H9 (cell line): ENCODE measurements at regions not wholly inside any gene's neighbourhood (a gene's known extent, or its start where the extent isn't known, plus 50 kb on each side); places are given as distances from the start of the nearest gene placed in this dataset.

Experiments used
- DNase-seq: peaks from one replicate; pipeline ENCODE4 v3.0.0-alpha.2; 2017
- H2AFZ ChIP-seq: one replicate; pipeline ENCODE4 v1.6.1; 2013; ENCODE audit warnings: mild to moderate bottlenecking, low read length, control low read depth, moderate library complexity
- H2AK5ac ChIP-seq: 2 replicates; pipeline ENCODE4 v1.6.1; 2013; ENCODE audit warnings: low read length, control low read depth, mixed read lengths; ENCODE audit not compliant: insufficient read length
- H2BK120ac ChIP-seq: one replicate; pipeline ENCODE4 v1.6.1; 2013; ENCODE audit warnings: low read depth, mild to moderate bottlenecking, low read length, control low read depth, inconsistent platforms; ENCODE audit not compliant: poor library complexity, severe bottlenecking
- H2BK12ac ChIP-seq: 2 replicates; pipeline ENCODE4 v1.6.1; 2013; ENCODE audit warnings: low read length, control low read depth, mixed read lengths, low read depth; ENCODE audit not compliant: insufficient read length
- H2BK15ac ChIP-seq: 2 replicates; pipeline ENCODE4 v1.6.1; 2013; ENCODE audit warnings: low read depth, low read length, control low read depth
- H2BK20ac ChIP-seq: one replicate; pipeline ENCODE4 v1.6.1; 2013; ENCODE audit warnings: low read depth, mild to moderate bottlenecking, low read length, control low read depth, inconsistent platforms; ENCODE audit not compliant: poor library complexity, severe bottlenecking
- H2BK5ac ChIP-seq: 2 replicates; pipeline ENCODE4 v1.6.1; 2013; ENCODE audit warnings: low read length, control low read depth, mixed read lengths; ENCODE audit not compliant: insufficient read length
- H3K14ac ChIP-seq: 2 replicates; pipeline ENCODE4 v1.6.1; 2013; ENCODE audit warnings: low read length, control low read depth; ENCODE audit not compliant: insufficient read depth
- H3K18ac ChIP-seq: 2 replicates; pipeline ENCODE4 v1.6.1; 2013; ENCODE audit warnings: low read depth, mild to moderate bottlenecking, mixed read lengths, low read length, control low read depth; ENCODE audit not compliant: insufficient read length
- H3K23ac ChIP-seq: 2 replicates; pipeline ENCODE4 v1.6.1; 2013; ENCODE audit warnings: low read length, control low read depth, mixed read lengths, low read depth; ENCODE audit not compliant: insufficient read length
- H3K23me2 ChIP-seq: 2 replicates; pipeline ENCODE4 v1.6.1; 2013; ENCODE audit warnings: low read depth, mild to moderate bottlenecking, mixed read lengths, low read length, control low read depth; ENCODE audit not compliant: insufficient read length, poor library complexity, severe bottlenecking
- H3K27ac ChIP-seq: 2 replicates; pipeline ENCODE4 v1.5.1; 2013; ENCODE audit warnings: low read length, control low read depth, mixed read lengths, low read depth; ENCODE audit not compliant: insufficient read length
- H3K27me3 ChIP-seq: 2 replicates; pipeline ENCODE4 v1.6.1; 2013; ENCODE audit warnings: low read length, control low read depth, inconsistent platforms; ENCODE audit not compliant: insufficient read depth
- H3K4ac ChIP-seq: 2 replicates; pipeline ENCODE4 v1.6.1; 2013; ENCODE audit warnings: low read depth, mild to moderate bottlenecking, control low read depth, inconsistent platforms, low read length, moderate library complexity
- H3K4me1 ChIP-seq: 2 replicates; pipeline ENCODE4 v1.6.1; 2013; ENCODE audit warnings: low read length, control low read depth, inconsistent platforms; ENCODE audit not compliant: insufficient read depth
- H3K4me2 ChIP-seq: 2 replicates; pipeline ENCODE4 v1.6.1; 2013; ENCODE audit warnings: low read length, control low read depth, mixed read lengths; ENCODE audit not compliant: insufficient read length, insufficient read depth
- H3K56ac ChIP-seq: 2 replicates; pipeline ENCODE4 v1.6.1; 2013; ENCODE audit warnings: low read depth, mild to moderate bottlenecking, mixed read lengths, low read length, control low read depth; ENCODE audit not compliant: insufficient read length
- H3K79me1 ChIP-seq: 2 replicates; pipeline ENCODE4 v1.6.1; 2013; ENCODE audit warnings: low read depth, mild to moderate bottlenecking, moderate library complexity, low read length, control low read depth, inconsistent platforms; ENCODE audit not compliant: insufficient read depth, poor library complexity, severe bottlenecking
- H3K79me2 ChIP-seq: 2 replicates; pipeline ENCODE4 v1.6.1; 2013; ENCODE audit warnings: low read length, control low read depth, inconsistent platforms; ENCODE audit not compliant: insufficient read depth
- H3K9ac ChIP-seq: 2 replicates; pipeline ENCODE4 v1.6.1; 2013; ENCODE audit warnings: low read length, control low read depth, mixed read lengths; ENCODE audit not compliant: insufficient read length; ENCODE audit errors: extremely low read depth
- H3K9me3 ChIP-seq: one replicate; pipeline ENCODE4 v1.6.1; 2013; ENCODE audit warnings: low read depth, low read length, inconsistent platforms; ENCODE audit not compliant: control insufficient read depth
- H3T11ph ChIP-seq: one replicate; pipeline ENCODE4 v1.6.1; 2013; ENCODE audit warnings: mild to moderate bottlenecking, low read length, control low read depth, inconsistent platforms
- H4K20me1 ChIP-seq: one replicate; pipeline ENCODE4 v1.6.1; 2013; ENCODE audit not compliant: control insufficient read depth, insufficient read length, insufficient read depth
- H4K5ac ChIP-seq: 2 replicates; pipeline ENCODE4 v1.6.1; 2013; ENCODE audit warnings: low read depth, mild to moderate bottlenecking, mixed read lengths, low read length, control low read depth; ENCODE audit not compliant: insufficient read length
- H4K8ac ChIP-seq: replicated peaks from 2 replicates; pipeline ENCODE4 v1.6.1; 2013; ENCODE audit warnings: low read length, control low read depth, mixed read lengths, low read depth; ENCODE audit not compliant: insufficient read length
- H4K91ac ChIP-seq: 2 replicates; pipeline ENCODE4 v1.6.1; 2013; ENCODE audit warnings: low read depth, mild to moderate bottlenecking, moderate library complexity, mixed read lengths, low read length, control low read depth; ENCODE audit not compliant: insufficient read length
- H3K27ac Mint-ChIP-seq, 3 experiments: 2 replicates in 2 of 3; 3 replicates in 1 of 3; pipeline ENCODE4 v1.8.0; 2020 to 2021; ENCODE audit warnings: mixed read lengths in 3 of 3, mild to moderate bottlenecking in 1 of 3, moderate library complexity in 1 of 3
- H3K27me3 Mint-ChIP-seq: 2 replicates; pipeline ENCODE4 v1.8.0; 2021; ENCODE audit warnings: low read depth, mild to moderate bottlenecking, moderate library complexity, mixed read lengths
- H3K36me3 Mint-ChIP-seq, 3 experiments: 2 replicates in 2 of 3; 3 replicates in 1 of 3; pipeline ENCODE4 v1.8.0; 2020 to 2021; ENCODE audit warnings: low read depth in 3 of 3, mixed read lengths in 3 of 3; ENCODE audit not compliant: insufficient read depth in 1 of 3
- H3K4me1 Mint-ChIP-seq, 2 experiments: 2 replicates each; pipeline ENCODE4 v1.8.0; 2020; ENCODE audit warnings: mixed read lengths in 2 of 2
- H3K4me3 Mint-ChIP-seq, 2 experiments: 2 replicates in 1 of 2; 3 replicates in 1 of 2; pipeline ENCODE4 v1.8.0; 2020 to 2021; ENCODE audit warnings: mild to moderate bottlenecking in 2 of 2, mixed read lengths in 2 of 2, moderate library complexity in 1 of 2
- H3K9me3 Mint-ChIP-seq, 2 experiments: 2 replicates in 1 of 2; 3 replicates in 1 of 2; pipeline ENCODE4 v1.8.0; 2020; ENCODE audit warnings: mild to moderate bottlenecking in 2 of 2, mixed read lengths in 2 of 2, moderate library complexity in 1 of 2
- TF ChIP-seq, protein P1 (sequence below): fragments of 200-600 bp; sonication (generic); conservative IDR thresholded peaks from 3 replicates; pipeline ENCODE4 v1.8.0; 2021; ENCODE audit warnings: antibody characterized with exemption, mild to moderate bottlenecking

- Mint-ChIP-seq H3K9me3 (no peaks in the 10 kb centered on the region), H3K36me3 (no peaks in the 10 kb centered on the region)
- H4K20me1 ChIP-seq, result no peaks in the 10 kb centered on the region
Observed at GRCh38 chr5:74248576-74248975, 392.0 kb downstream of the ENC1 start.

More at GRCh38 chr5:74248576-74248975, 392.0 kb downstream of the ENC1 start:
- TF ChIP-seq, protein P1, sequence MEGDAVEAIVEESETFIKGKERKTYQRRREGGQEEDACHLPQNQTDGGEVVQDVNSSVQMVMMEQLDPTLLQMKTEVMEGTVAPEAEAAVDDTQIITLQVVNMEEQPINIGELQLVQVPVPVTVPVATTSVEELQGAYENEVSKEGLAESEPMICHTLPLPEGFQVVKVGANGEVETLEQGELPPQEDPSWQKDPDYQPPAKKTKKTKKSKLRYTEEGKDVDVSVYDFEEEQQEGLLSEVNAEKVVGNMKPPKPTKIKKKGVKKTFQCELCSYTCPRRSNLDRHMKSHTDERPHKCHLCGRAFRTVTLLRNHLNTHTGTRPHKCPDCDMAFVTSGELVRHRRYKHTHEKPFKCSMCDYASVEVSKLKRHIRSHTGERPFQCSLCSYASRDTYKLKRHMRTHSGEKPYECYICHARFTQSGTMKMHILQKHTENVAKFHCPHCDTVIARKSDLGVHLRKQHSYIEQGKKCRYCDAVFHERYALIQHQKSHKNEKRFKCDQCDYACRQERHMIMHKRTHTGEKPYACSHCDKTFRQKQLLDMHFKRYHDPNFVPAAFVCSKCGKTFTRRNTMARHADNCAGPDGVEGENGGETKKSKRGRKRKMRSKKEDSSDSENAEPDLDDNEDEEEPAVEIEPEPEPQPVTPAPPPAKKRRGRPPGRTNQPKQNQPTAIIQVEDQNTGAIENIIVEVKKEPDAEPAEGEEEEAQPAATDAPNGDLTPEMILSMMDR, result no peak
- 0 out of 7 replicates have a peak overlapping the region, but pooled peaks of 1 of the 3 experiments have one; percentile 23 for H3K27ac Mint-ChIP-seq
- H2AK5ac ChIP-seq, result no peak overlapping the region
- no peaks in the 10 kb centered on the region for H3K79me2 ChIP-seq
- H3K27ac ChIP-seq, result no peak overlapping the region
- H3K4me1 ChIP-seq, result no peaks in the 10 kb centered on the region; the same call in 1 of the 2 replicates
- H2BK15ac ChIP-seq, result no peak overlapping the region
- H2BK120ac ChIP-seq, result no peak overlapping the region
- no peak overlapping the region for H2AFZ ChIP-seq
- DNase-seq, result no peak
- H3K14ac ChIP-seq, result no peak overlapping the region
- H3K27me3 ChIP-seq, result no peaks in the 10 kb centered on the region
- H2BK20ac ChIP-seq, result no peak overlapping the region
- no peak overlapping the region for H3K23ac ChIP-seq
- no peak overlapping the region for H3K4me3 Mint-ChIP-seq
- no peaks in the 10 kb centered on the region for H3K79me1 ChIP-seq
- no peak overlapping the region for H3K4me2 ChIP-seq
- H3K9me3 ChIP-seq, result no peaks in the 10 kb centered on the region
- H3K4me1 Mint-ChIP-seq, result peaks cover 8% of the 10 kb centered on the region in 2 experiments
- H4K91ac ChIP-seq, result no peak overlapping the region
- no peak overlapping the region for H3K56ac ChIP-seq
- no peak overlapping the region for H4K5ac ChIP-seq
- no peak overlapping the region for H3T11ph ChIP-seq
- no peak overlapping the region for H2BK12ac ChIP-seq
- no peak overlapping the region for H3K4ac ChIP-seq
- no peak overlapping the region for H3K18ac ChIP-seq
- no peaks in the 10 kb centered on the region for H3K27me3 Mint-ChIP-seq
- H2BK5ac ChIP-seq, result no peak overlapping the region
- H3K9ac ChIP-seq, result no peak overlapping the region
- H3K23me2 ChIP-seq, result no peaks in the 10 kb centered on the region
- H4K8ac ChIP-seq, result no peak overlapping the region
